Umbilical cord (tissue), 1 donor: ENCODE measurements at regions not wholly inside any gene's neighbourhood (a gene's known extent, or its start where the extent isn't known, plus 50 kb on each side); places are given as distances from the start of the nearest gene placed in this dataset.
A peak's percentile ranks its signal among the peaks of the same experiment; 100 is the strongest.
"Not testable (repeated sequence)": the region's sequence is repeated elsewhere in the genome, so short reads cannot be mapped to it uniquely, and the experiment has no call there.

ENCODE experiments used
- DNase-seq: peaks from one replicate; pipeline ENCODE4 v3.0.0-alpha.2; 2015; ENCODE audit warnings: low spot score

GRCh38 chr22:35183917-35184316, 73.4 kb upstream of the HMGXB4 start:
- no peak for DNase-seq

DNA sequence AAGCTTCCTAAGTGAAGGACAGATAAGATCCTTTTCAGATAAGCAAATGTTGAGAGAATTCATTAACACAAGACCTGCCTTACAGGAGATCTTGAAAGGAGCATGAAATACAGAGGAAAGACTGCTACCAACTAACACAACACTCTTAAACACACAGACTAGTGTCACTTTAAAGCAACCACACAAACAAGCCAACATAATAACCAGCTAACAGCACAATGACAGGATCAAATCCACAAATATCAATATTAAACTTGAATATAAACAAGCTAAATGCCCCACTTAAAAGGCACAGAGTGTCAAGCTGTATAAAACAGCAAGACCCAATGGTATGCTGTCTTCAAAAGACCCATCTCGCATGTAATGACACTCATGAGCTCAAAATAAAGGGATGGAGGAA, 70.8 kb upstream of the HMGXB4 start:
- no peak for DNase-seq

DNA sequence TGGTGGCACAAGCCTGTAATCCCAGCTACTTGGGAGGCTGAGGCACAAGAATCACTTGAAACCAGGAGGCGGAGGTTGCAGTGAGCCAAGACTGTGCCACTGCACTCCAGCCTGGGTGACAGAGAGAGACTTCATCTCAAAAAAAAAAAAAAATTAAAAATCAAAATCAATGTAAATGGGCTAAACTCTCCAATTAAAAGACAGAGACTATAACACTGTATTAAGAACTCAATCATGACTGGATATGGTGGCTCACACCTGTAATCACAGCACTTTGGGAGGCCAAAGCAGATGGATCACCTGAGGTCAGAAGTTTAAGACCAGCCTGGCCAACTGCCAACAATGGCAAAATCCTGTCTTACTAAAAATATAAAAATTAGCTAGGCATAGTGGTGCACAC, 68.4 kb upstream of the HMGXB4 start:
- DNase-seq = not testable (repeated sequence)

DNA sequence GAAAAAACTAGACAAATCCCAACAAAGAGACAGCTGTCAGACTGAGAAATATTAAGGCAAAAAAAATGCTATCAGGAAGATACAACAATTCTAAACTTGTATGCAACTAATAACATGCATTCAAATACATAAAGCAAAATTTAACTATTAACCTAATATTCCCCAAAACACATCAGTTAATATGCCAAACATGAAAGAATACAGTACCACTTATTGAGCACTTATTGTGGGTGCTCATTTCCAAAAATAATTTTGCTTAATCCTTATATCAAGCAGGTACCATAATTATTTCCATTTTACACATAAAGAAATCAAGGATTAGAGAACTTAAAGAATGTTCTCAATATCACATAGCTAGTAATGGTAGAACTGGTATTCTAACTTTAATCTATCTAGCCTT, 67.7 kb upstream of the HMGXB4 start:
- no peak for DNase-seq

DNA sequence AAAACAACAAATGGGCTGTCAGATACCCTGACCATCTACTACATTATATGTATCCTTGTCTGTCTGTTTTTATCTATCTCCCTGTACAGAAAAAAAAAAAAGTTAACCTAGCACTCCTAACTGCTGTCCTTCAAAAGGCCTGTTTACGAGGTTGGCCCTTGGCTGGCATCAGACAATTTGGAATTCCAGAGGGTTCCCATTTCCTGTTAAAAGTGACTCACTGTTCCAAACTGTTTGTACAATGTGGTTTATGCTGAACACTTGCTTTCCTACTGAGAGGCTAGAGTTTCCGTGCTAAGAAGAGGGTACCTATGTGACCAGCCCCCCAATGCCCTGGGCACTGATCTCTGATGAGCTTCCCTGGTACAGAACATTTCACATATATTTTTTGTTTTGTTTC, 65.9 kb upstream of the HMGXB4 start:
- DNase-seq = no peak

GRCh38 chr22:35192129-35192918, 65.0 kb upstream of the HMGXB4 start:
- DNase-seq = no peak

- no peak for DNase-seq
Measured at GRCh38 chr22:35195226-35195625, 62.1 kb upstream of the HMGXB4 start.

GRCh38 chr22:35195821-35196220, 61.5 kb upstream of the HMGXB4 start:
- no peak for DNase-seq

- no peak for DNase-seq
Measured at GRCh38 chr22:35197071-35197470, 60.2 kb upstream of the HMGXB4 start.

- no peak for DNase-seq
Measured at GRCh38 chr22:35197886-35198285, 59.4 kb upstream of the HMGXB4 start.

DNA sequence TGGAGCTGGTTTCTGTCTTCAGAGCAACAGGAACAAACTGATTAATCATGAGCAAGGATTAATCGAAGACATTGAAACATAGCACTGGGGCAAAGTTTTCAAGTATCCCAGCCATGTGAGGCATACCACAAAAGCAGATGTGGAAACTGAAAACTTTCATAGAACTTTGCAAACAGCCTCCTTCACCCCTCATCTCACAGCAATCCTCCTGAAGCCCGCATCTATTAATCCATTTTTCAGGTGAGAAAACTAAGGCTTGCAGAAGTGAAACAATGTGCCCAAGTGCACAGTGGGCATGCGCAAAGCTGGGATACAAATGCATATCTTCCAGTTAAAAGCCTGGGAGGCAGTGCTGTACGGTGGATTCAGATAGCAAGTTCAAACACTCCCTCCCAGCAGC, 58.6 kb upstream of the HMGXB4 start:
- DNase-seq = no peak

GRCh38 chr22:35202376-35202775, 54.9 kb upstream of the HMGXB4 start:
- no peak for DNase-seq

- DNase-seq = no peak
Measured at GRCh38 chr22:35203583-35203982, 53.7 kb upstream of the HMGXB4 start.

DNA sequence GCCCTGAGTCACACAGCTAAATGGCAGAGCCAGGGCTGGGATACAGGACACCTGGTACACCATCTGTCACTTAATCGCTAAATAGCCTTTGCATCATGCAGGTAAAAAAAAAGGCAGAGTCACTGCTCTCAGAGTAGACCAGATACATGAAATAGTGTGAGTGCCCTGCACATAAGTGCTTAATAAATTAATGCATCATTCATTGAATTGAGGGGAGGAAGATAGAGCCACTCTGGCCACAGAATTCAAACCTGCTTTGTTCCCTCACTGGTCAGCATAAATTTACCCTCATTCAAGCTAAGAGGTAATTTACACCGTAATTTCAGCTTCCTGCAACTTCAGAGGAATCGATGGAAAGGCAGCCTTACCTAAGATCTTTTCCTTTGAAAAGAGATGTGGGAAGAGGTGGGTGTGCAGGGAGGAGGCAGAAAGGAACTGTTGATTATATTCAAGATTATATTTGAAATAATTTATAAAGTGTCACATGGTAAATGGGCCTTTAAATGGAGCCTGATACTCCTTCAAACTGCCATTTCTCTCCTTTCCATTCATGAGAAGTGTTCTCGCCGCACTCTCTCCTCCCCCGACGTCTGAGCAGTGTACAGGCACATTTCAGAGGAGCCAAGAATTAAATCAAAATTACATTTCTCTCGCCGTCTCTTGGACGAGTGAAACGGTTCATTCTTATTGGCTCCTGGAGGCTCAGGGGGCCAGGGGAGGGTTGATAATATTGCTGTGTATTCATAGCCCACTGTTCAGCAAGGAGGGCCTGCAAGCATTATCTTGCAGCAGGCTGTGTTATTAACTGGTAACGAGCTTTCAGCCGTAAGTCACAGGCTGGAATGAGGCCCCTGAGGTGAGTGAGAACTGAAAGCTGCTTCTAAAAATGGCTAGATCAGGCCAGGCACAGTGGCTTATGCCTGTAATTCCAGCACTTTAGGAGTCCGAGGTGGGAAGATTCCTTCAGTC, 52.2 kb upstream of the HMGXB4 start:
- DNase-seq = peak; percentile 39

GRCh38 chr22:35205961-35206360, 51.3 kb upstream of the HMGXB4 start:
- DNase-seq = peak; percentile 50

- no peak for DNase-seq
Measured at GRCh38 chr22:35206889-35207288, 50.4 kb upstream of the HMGXB4 start.
